Breast epithelium (tissue), 3 donors: ENCODE measurements at regions not wholly inside any gene's neighbourhood (a gene's known extent, or its start where the extent isn't known, plus 50 kb on each side); places are given as distances from the start of the nearest gene placed in this dataset.

Experiments
- CTCF ChIP-seq, 3 donors: fragments of 450-650 bp; IDR thresholded peaks; one replicate each; pipeline ENCODE4 v1.5.1; 2016 to 2017; ENCODE audit warnings: antibody characterized with exemption in 3 of 3, mild to moderate bottlenecking in 3 of 3, moderate library complexity in 3 of 3
- POLR2AphosphoS5 ChIP-seq, 3 donors: sonication (generic); formaldehyde crosslinking; IDR thresholded peaks; one replicate each; pipeline ENCODE4 v1.6.1; 2017; ENCODE audit warnings: antibody characterized with exemption in 3 of 3

DNA sequence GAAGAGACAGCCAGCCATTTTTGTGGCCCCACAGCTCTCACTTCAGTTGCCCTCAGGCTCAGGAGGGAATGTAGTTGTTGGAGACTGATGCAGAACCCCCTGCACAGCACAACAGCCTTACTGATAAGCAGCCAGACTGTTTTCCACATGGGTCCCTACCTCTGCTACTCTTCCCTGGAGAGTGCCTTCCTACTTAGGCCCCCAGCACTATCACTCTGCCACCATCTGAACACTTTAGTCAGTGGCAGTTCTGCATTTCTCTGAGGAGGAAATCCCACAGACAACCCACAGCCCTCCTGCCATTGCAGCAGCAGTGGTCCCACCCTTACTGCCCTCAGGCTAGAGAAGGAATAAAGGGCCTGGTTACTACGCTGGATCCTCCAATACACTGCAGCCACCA is 61.8 kb upstream of the PTPRD start:
- TF ChIP-seq CTCF (IDR thresholded peaks at IDR 0.05): no peak
- TF ChIP-seq POLR2AphosphoS5 (IDR thresholded peaks at IDR 0.05): no peak
